H1 (cell line): ENCODE measurements at regions not wholly inside any gene's neighbourhood (a gene's known extent, or its start where the extent isn't known, plus 50 kb on each side); places are given as distances from the start of the nearest gene placed in this dataset.

Experiments
- CTCF ChIA-PET: fragments of 300-600 bp; sonication (Branson Sonifier 250); formaldehyde crosslinking; loops from one replicate; lab custom pipeline; 2021; ENCODE audit not compliant: partially characterized antibody; lab: Charles Lee
- POLR2A ChIA-PET: fragments of 300-600 bp; sonication (Branson Sonifier 250); formaldehyde crosslinking; loops from one replicate; lab custom pipeline; 2021; ENCODE audit warnings: inconsistent platforms; ENCODE audit not compliant: partially characterized antibody; lab: Charles Lee
- DNase-seq, 2 experiments: peaks; one replicate each; pipeline versions ENCODE4 v3.0.0 to v3.0.0-alpha.2; 2010 to 2022; ENCODE audit warnings: low spot score in 2 of 2, low read depth in 1 of 2, mixed read lengths in 1 of 2
- FAIRE-seq: peaks from 2 replicates; lab custom pipeline; 2011; peaks lifted over from hg19 to GRCh38; lab: Jason Lieb, UNC
- H2AFZ ChIP-seq: 2 replicates; pipeline ENCODE4 v1.8.1; 2012; ENCODE audit warnings: low read length, inconsistent platforms
- H2AK5ac ChIP-seq: 2 replicates; pipeline ENCODE4 v1.6.1; 2013; ENCODE audit warnings: low read depth, low read length
- H2BK120ac ChIP-seq: replicated peaks from 2 replicates; pipeline ENCODE3; 2013; ENCODE audit warnings: low read depth, low read length, inconsistent platforms
- H2BK12ac ChIP-seq: 2 replicates; pipeline ENCODE4 v1.6.1; 2013; ENCODE audit warnings: low read depth, low read length
- H2BK15ac ChIP-seq: 2 replicates; pipeline ENCODE4 v1.6.1; 2013; ENCODE audit warnings: low read length
- H2BK20ac ChIP-seq: 2 replicates; pipeline ENCODE4 v1.6.1; 2013; ENCODE audit warnings: low read length
- H2BK5ac ChIP-seq: 2 replicates; pipeline ENCODE4 v1.6.1; 2013; ENCODE audit warnings: low read depth, low read length
- H3K14ac ChIP-seq: 2 replicates; pipeline ENCODE4 v1.6.1; 2013; ENCODE audit warnings: inconsistent platforms; ENCODE audit not compliant: insufficient read length
- H3K18ac ChIP-seq: 2 replicates; pipeline ENCODE4 v1.6.1; 2013; ENCODE audit warnings: low read length; ENCODE audit errors: extremely low read depth
- H3K23ac ChIP-seq: 2 replicates; pipeline ENCODE4 v1.6.1; 2013; ENCODE audit warnings: inconsistent platforms; ENCODE audit not compliant: insufficient read length
- H3K23me2 ChIP-seq: 2 replicates; pipeline ENCODE4 v1.6.1; 2013; ENCODE audit warnings: low read depth, low read length
- H3K27ac ChIP-seq: 2 replicates; pipeline ENCODE4 v1.6.1; 2011; ENCODE audit warnings: low read depth, low read length, inconsistent platforms
- H3K27me3 ChIP-seq, 4 experiments: replicated peaks in 1 of 4; 1 replicate in 1 of 4; 2 replicates in 3 of 4; pipeline versions ENCODE4 v1.6.1 to v1.8.1; 2011 to 2013; ENCODE audit warnings: low read length in 3 of 4, mild to moderate bottlenecking in 3 of 4, inconsistent platforms in 2 of 4, mixed read lengths in 2 of 4, moderate library complexity in 1 of 4; ENCODE audit not compliant: control insufficient read depth in 3 of 4, insufficient read depth in 3 of 4; ENCODE audit errors: extremely low read depth in 1 of 4
- H3K36me3 ChIP-seq, 4 experiments: 2 replicates each; pipeline versions ENCODE4 v1.6.1 to v1.8.1; 2011 to 2013; ENCODE audit warnings: mild to moderate bottlenecking in 4 of 4, low read length in 3 of 4, moderate library complexity in 2 of 4, control low read depth in 1 of 4, inconsistent platforms in 1 of 4; ENCODE audit not compliant: insufficient read depth in 4 of 4, control insufficient read depth in 2 of 4
- H3K4ac ChIP-seq: replicated peaks from 2 replicates; pipeline ENCODE3; 2013; ENCODE audit warnings: low read length, low read depth, mixed read lengths, inconsistent platforms; ENCODE audit not compliant: insufficient read length
- H3K4me1 ChIP-seq, 4 experiments: replicated peaks in 1 of 4; 1 replicate in 1 of 4; 2 replicates in 3 of 4; pipeline versions ENCODE4 v1.6.1 to v1.8.1; 2011 to 2013; ENCODE audit warnings: low read length in 3 of 4, inconsistent platforms in 2 of 4, mixed read lengths in 1 of 4; ENCODE audit not compliant: insufficient read depth in 4 of 4, control insufficient read depth in 3 of 4
- H3K4me2 ChIP-seq, 2 experiments: 2 replicates each; pipeline versions ENCODE4 v1.6.1 to v1.8.1; 2011 to 2013; ENCODE audit warnings: low read depth in 2 of 2, low read length in 2 of 2, control low read depth in 1 of 2, inconsistent platforms in 1 of 2, mild to moderate bottlenecking in 1 of 2; ENCODE audit not compliant: insufficient read depth in 1 of 2
- H3K4me3 ChIP-seq, 4 experiments: fragments of 200-600, 300-600 bp in 1 of 4; sonication (generic), shearing (Covaris generic), sonication (Bioruptor Twin) in 1 of 4; 2 replicates each; pipeline versions ENCODE4 v1.5.1 to v1.8.1; 2011 to 2016; ENCODE audit warnings: low read length in 4 of 4, low read depth in 3 of 4, control low read depth in 2 of 4, inconsistent platforms in 2 of 4, mild to moderate bottlenecking in 2 of 4, mixed read lengths in 1 of 4, moderate library complexity in 1 of 4; ENCODE audit not compliant: insufficient read depth in 2 of 4; ENCODE audit errors: extremely low read depth in 1 of 4
- H3K56ac ChIP-seq: replicated peaks from 2 replicates; pipeline ENCODE3; 2013; ENCODE audit warnings: low read depth, mild to moderate bottlenecking, mixed read lengths, low read length, inconsistent platforms; ENCODE audit not compliant: insufficient read length
- H3K79me1 ChIP-seq: 2 replicates; pipeline ENCODE4 v1.6.1; 2013; ENCODE audit warnings: low read depth, low read length, control low read depth
- H3K79me2 ChIP-seq, 2 experiments: 2 replicates each; pipeline versions ENCODE4 v1.6.1 to v1.8.1; 2012 to 2013; ENCODE audit warnings: low read length in 2 of 2, mild to moderate bottlenecking in 2 of 2, inconsistent platforms in 1 of 2; ENCODE audit not compliant: insufficient read depth in 2 of 2, control insufficient read depth in 1 of 2
- H3K9ac ChIP-seq, 4 experiments: replicated peaks in 1 of 4; 1 replicate in 1 of 4; 2 replicates in 3 of 4; pipeline versions ENCODE4 v1.6.1 to v1.8.1; 2011 to 2013; ENCODE audit warnings: low read depth in 3 of 4, low read length in 3 of 4, control low read depth in 2 of 4, mild to moderate bottlenecking in 2 of 4, moderate library complexity in 2 of 4, inconsistent platforms in 1 of 4; ENCODE audit errors: extremely low read depth in 1 of 4
- H3K9me3 ChIP-seq, 2 experiments: 2 replicates each; pipeline versions ENCODE4 v1.6.1 to v1.8.1; 2012 to 2013; ENCODE audit warnings: mild to moderate bottlenecking in 2 of 2, moderate library complexity in 2 of 2, control low read depth in 1 of 2, inconsistent platforms in 1 of 2, low read depth in 1 of 2, low read length in 1 of 2, mixed read lengths in 1 of 2; ENCODE audit not compliant: insufficient read depth in 2 of 2
- H4K20me1 ChIP-seq, 2 experiments: replicated peaks in 1 of 2; 2 replicates each; pipeline versions ENCODE3 to v1.8.1; 2011 to 2013; ENCODE audit warnings: inconsistent platforms in 2 of 2, low read length in 2 of 2, mild to moderate bottlenecking in 1 of 2; ENCODE audit not compliant: insufficient read depth in 2 of 2, control insufficient read depth in 1 of 2
- H4K5ac ChIP-seq: 2 replicates; pipeline ENCODE4 v1.6.1; 2013; ENCODE audit warnings: low read length, low read depth, mixed read lengths, inconsistent platforms; ENCODE audit not compliant: insufficient read length
- H4K8ac ChIP-seq: 2 replicates; pipeline ENCODE4 v1.8.0; 2013; ENCODE audit warnings: mild to moderate bottlenecking, moderate library complexity, low read length, inconsistent platforms; ENCODE audit not compliant: insufficient read depth; ENCODE audit errors: extremely low read depth
- H4K91ac ChIP-seq: replicated peaks from 2 replicates; pipeline ENCODE3; 2013; ENCODE audit warnings: low read length, mixed read lengths, inconsistent platforms; ENCODE audit not compliant: insufficient read length
- ATF3 ChIP-seq: IDR thresholded peaks from 2 replicates; pipeline ENCODE4 v1.6.1; 2011; ENCODE audit warnings: low read depth, mild to moderate bottlenecking, low read length; ENCODE audit not compliant: insufficient read depth
- BCL11A ChIP-seq, 2 experiments: IDR thresholded peaks; one replicate each; pipeline ENCODE4 v1.6.1; 2011; ENCODE audit warnings: low read depth in 2 of 2, low read length in 2 of 2, mild to moderate bottlenecking in 2 of 2
- CEBPB ChIP-seq: IDR thresholded peaks from 2 replicates; pipeline ENCODE4 v1.6.1; 2012; ENCODE audit warnings: low read depth, low read length
- EGR1 ChIP-seq: IDR thresholded peaks from 2 replicates; pipeline ENCODE4 v1.6.1; 2011; ENCODE audit warnings: low read depth, low read length, borderline replicate concordance
- EZH2 ChIP-seq: fragments of 200-600 bp; sonication (generic); IDR thresholded peaks from 2 replicates; pipeline ENCODE4 v1.7.1; 2012; ENCODE audit warnings: low read depth, mild to moderate bottlenecking, moderate library complexity, low read length, inconsistent platforms; ENCODE audit not compliant: severe bottlenecking
- JUND ChIP-seq: IDR thresholded peaks from 2 replicates; pipeline ENCODE4 v1.6.1; 2011; ENCODE audit warnings: mild to moderate bottlenecking, improper control_type of control experiment, low read length
- MAFK ChIP-seq: IDR thresholded peaks from 2 replicates; pipeline ENCODE4 v1.6.1; 2012; ENCODE audit warnings: low read depth, mild to moderate bottlenecking, improper control_type of control experiment, low read length
- RAD21 ChIP-seq, 2 experiments: IDR thresholded peaks in 1 of 2; conservative IDR thresholded peaks in 1 of 2; 2 replicates each; pipeline ENCODE4 v1.6.1; 2011; ENCODE audit warnings: low read depth in 2 of 2, low read length in 2 of 2, improper control_type of control experiment in 1 of 2, inconsistent platforms in 1 of 2, mild to moderate bottlenecking in 1 of 2, moderate library complexity in 1 of 2
- RNF2 ChIP-seq: fragments of 200-900, 300-1000 bp; sonication (generic); IDR thresholded peaks from 2 replicates; pipeline ENCODE4 v1.7.1; 2016; ENCODE audit warnings: borderline replicate concordance, low read depth, mild to moderate bottlenecking, antibody characterized with exemption, low read length; ENCODE audit not compliant: poor library complexity, severe bottlenecking; ENCODE audit errors: missing control alignments
- TCF12 ChIP-seq: IDR thresholded peaks from 2 replicates; pipeline ENCODE4 v1.6.1; 2011; ENCODE audit warnings: low read depth, mild to moderate bottlenecking, low read length
- ZNF274 ChIP-seq: IDR thresholded peaks from 2 replicates; pipeline ENCODE4 v1.7.0; 2012; ENCODE audit warnings: low read length, borderline replicate concordance; ENCODE audit errors: extremely low read depth
- WGBS, 2 experiments: shearing (Covaris generic) in 1 of 2; methylation state at CpG; one replicate each; pipeline versions ENCODE4 v1.1.6 to v1.1.7; 2013 to 2015; ENCODE audit warnings: low lambda C conversion rate in 2 of 2, mixed read lengths in 2 of 2, inconsistent platforms in 1 of 2, low coverage in 1 of 2, missing lambda C conversion rate in 1 of 2; ENCODE audit not compliant: insufficient replicate concordance in 2 of 2, insufficient coverage in 1 of 2, insufficient read length in 1 of 2; ENCODE audit errors: extremely low coverage in 1 of 2, missing lambda C conversion rate in 1 of 2; 5-methylcytosine and 5-hydroxymethylcytosine counted together

- Histone ChIP-seq H3K79me2 (no peaks in the 10 kb centered on the region), H3K14ac (no peak overlapping the region), H2BK5ac (no peak overlapping the region), H3K4me3 (no peak overlapping the region), H3K18ac (no peak overlapping the region), H4K91ac (no peak overlapping the region), H2AK5ac (no peak overlapping the region), H3K9ac (no peak overlapping the region), H3K79me1 (no peaks in the 10 kb centered on the region), H3K4me2 (no peak overlapping the region), H2BK12ac (no peak overlapping the region), H3K4me1 (no peaks in the 10 kb centered on the region), H3K23ac (no peak overlapping the region), H3K36me3 (no peaks in the 10 kb centered on the region), H3K23me2 (no peaks in the 10 kb centered on the region), H2BK120ac (no peak overlapping the region), H4K5ac (no peak overlapping the region), H3K56ac (no peak overlapping the region), H2BK20ac (no peak overlapping the region), H2BK15ac (no peak overlapping the region), H3K9me3 (no peaks in the 10 kb centered on the region), H3K4ac (no peak overlapping the region), H3K27me3 (no peaks in the 10 kb centered on the region), H4K20me1 (no peaks in the 10 kb centered on the region), H4K8ac (no peak overlapping the region), H3K27ac (no peak overlapping the region), H2AFZ (0 out of 2 replicates have a peak overlapping the region, but pooled peaks have one; percentile 50)
- WGBS, 2 experiments, result 79% methylated on average over 2 of the region's 2 CpGs; no CpG with 5 or more reads in 1 of the 2 experiments
- POLR2A ChIA-PET, result no interaction called here
- CTCF ChIA-PET, result interaction anchor here (0.9 to 3.2 kb wide), 5 partner anchors 11 to 25 kb away, joined by 3 to 25 read pairs (median 4); no protein-coding TSS in a partner anchor
- no peak for FAIRE-seq
- DNase-seq, result no peak
- no peak for TF ChIP-seq TCF12
- peak; percentile 30 to 42; a peak in 2 of 4 replicates for TF ChIP-seq RAD21 (IDR thresholded peaks at IDR 0.05 in 1 of 2, conservative IDR thresholded peaks at IDR 0.05 in 1 of 2; ENCODE audit: low read depth in 2 of 2, low read length in 2 of 2)
- no peak for TF ChIP-seq EGR1
- no peak for TF ChIP-seq RNF2
- no peak for TF ChIP-seq MAFK
- TF ChIP-seq BCL11A (IDR thresholded peaks at IDR 0.05; ENCODE audit: low read depth in 2 of 2, low read length in 2 of 2), result no peak
- no peak for TF ChIP-seq ATF3
- TF ChIP-seq JUND, result no peak
- no peak for TF ChIP-seq ZNF274
- no peak for TF ChIP-seq EZH2
- TF ChIP-seq CEBPB, result no peak
Observed at GRCh38 chr11:25970726-25971508, 361.0 kb upstream of the ANO3 start.
